GM21717 (cell line): ENCODE measurements at regions not wholly inside any gene's neighbourhood (a gene's known extent, or its start where the extent isn't known, plus 50 kb on each side); places are given as distances from the start of the nearest gene placed in this dataset.
"Not testable (repeated sequence)": the region's sequence is repeated elsewhere in the genome, so short reads cannot be mapped to it uniquely, and the experiment has no call there.

Experiments used
- ATAC-seq: cut with Tn5 transposase; IDR thresholded peaks from one replicate; pipeline ENCODE4 v1.9.1; 2021; ENCODE audit warnings: mild to moderate bottlenecking, moderate library complexity; ENCODE audit not compliant: unreplicated experiment

GRCh38 chr5:92748072-92748676 is 832.8 kb downstream of the NR2F1-AS1 start:
- ATAC-seq, result no peak

GRCh38 chr5:92741906-92742305 is 839.1 kb downstream of the NR2F1-AS1 start:
- ATAC-seq, result no peak

GRCh38 chr5:92734211-92734940 is 846.6 kb downstream of the NR2F1-AS1 start:
- ATAC-seq, result no peak

GRCh38 chr5:92730486-92730885 is 850.5 kb downstream of the NR2F1-AS1 start:
- no peak for ATAC-seq

- no peak for ATAC-seq
Observed at GRCh38 chr5:92729088-92729487, 851.9 kb downstream of the NR2F1-AS1 start.

GRCh38 chr5:92715946-92716520 is 865.0 kb downstream of the NR2F1-AS1 start:
- ATAC-seq, result no peak

- no peak for ATAC-seq
Observed at GRCh38 chr5:92713826-92714225, 867.2 kb downstream of the NR2F1-AS1 start.

GRCh38 chr5:92713335-92713743 is 867.7 kb downstream of the NR2F1-AS1 start:
- ATAC-seq, result no peak

GRCh38 chr5:92711956-92712355 is 869.1 kb downstream of the NR2F1-AS1 start:
- ATAC-seq, result no peak

GRCh38 chr5:92704590-92704989 is 876.4 kb downstream of the NR2F1-AS1 start:
- ATAC-seq, result no peak

- no peak for ATAC-seq
Observed at GRCh38 chr5:92703976-92704375, 877.0 kb downstream of the NR2F1-AS1 start.

GRCh38 chr5:92695123-92696003 is 885.7 kb downstream of the NR2F1-AS1 start:
- no peak for ATAC-seq

- ATAC-seq, result no peak
Observed at GRCh38 chr5:92694067-92694466, 887.0 kb downstream of the NR2F1-AS1 start.

- not testable (repeated sequence) for ATAC-seq
Observed at GRCh38 chr5:92691955-92692354, 889.1 kb downstream of the NR2F1-AS1 start.

- ATAC-seq, result no peak
Observed at GRCh38 chr5:92687821-92688722, 892.9 kb downstream of the NR2F1-AS1 start.

GRCh38 chr5:92678640-92679039 is 902.4 kb downstream of the NR2F1-AS1 start:
- ATAC-seq, result no peak

GRCh38 chr5:92676215-92677165 is 904.5 kb downstream of the NR2F1-AS1 start:
- ATAC-seq, result no peak

GRCh38 chr5:92674321-92674720 is 906.7 kb downstream of the NR2F1-AS1 start:
- ATAC-seq, result no peak

- no peak for ATAC-seq
Observed at GRCh38 chr5:92665506-92665905, 915.5 kb downstream of the NR2F1-AS1 start.
